ENCODE measurements at regions not wholly inside any gene's neighbourhood (a gene's known extent, or its start where the extent isn't known, plus 50 kb on each side); places are given as distances from the start of the nearest gene placed in this dataset.

DNA sequence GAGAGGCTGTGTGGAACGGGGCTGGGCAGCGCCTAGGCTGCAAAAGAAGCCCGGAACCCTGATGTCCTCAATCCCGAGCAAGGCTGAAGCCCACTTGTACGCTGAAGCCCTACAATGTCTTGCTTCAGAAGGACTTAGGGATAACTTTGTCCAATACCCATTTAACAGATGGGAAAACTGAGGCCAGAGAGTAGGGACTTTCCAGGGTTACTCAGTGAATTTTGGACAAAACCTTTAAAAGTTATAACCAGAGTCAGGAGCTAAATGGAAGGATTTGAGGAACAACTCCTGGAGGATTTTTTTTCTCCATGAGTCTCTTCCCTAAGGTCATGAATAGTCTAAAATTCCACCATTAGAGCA, 161.2 kb downstream of the IRX5 start:
- H3K27me3 Mint-ChIP-seq: no peaks in the 10 kb centered on the region
- H3K36me3 Mint-ChIP-seq (ENCODE audit: low read depth): no peaks in the 10 kb centered on the region
- ChIA-PET POLR2A (no interaction called here), CTCF (no interaction called here)
- no peak overlapping the region for H3K27ac Mint-ChIP-seq
- intact Hi-C loops (cut with micrococcal nuclease): no loop called here
- no peak for ATAC-seq (ENCODE audit: low read depth)
- no peak for DNase-seq
- H3K4me3 Mint-ChIP-seq: no peak overlapping the region
- TF ChIP-seq, protein P1, sequence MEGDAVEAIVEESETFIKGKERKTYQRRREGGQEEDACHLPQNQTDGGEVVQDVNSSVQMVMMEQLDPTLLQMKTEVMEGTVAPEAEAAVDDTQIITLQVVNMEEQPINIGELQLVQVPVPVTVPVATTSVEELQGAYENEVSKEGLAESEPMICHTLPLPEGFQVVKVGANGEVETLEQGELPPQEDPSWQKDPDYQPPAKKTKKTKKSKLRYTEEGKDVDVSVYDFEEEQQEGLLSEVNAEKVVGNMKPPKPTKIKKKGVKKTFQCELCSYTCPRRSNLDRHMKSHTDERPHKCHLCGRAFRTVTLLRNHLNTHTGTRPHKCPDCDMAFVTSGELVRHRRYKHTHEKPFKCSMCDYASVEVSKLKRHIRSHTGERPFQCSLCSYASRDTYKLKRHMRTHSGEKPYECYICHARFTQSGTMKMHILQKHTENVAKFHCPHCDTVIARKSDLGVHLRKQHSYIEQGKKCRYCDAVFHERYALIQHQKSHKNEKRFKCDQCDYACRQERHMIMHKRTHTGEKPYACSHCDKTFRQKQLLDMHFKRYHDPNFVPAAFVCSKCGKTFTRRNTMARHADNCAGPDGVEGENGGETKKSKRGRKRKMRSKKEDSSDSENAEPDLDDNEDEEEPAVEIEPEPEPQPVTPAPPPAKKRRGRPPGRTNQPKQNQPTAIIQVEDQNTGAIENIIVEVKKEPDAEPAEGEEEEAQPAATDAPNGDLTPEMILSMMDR (IDR thresholded peaks at IDR 0.05): no peak
- H3K9me3 Mint-ChIP-seq: peaks cover 4% of the 10 kb centered on the region
- H3K4me1 Mint-ChIP-seq: no peaks in the 10 kb centered on the region

DNA sequence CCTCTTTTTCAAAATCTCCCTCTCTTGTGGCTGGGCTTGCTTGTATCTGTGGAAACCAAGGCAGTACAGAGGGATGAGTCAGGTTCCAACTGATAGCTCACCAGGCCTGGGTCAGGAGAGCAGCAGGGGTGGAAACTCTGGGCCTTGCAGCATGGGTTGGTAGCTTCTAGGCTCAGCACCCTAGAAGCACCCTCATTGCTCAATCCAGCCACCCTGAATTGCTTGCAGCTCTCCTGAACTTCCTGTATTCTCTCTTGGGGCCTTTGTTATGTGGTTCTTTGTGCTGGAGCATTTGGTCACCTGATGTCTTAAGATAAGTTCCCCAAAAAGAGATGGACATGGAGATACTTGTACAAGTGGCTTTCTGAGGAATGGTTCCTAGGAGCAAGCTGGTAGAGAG, 169.4 kb downstream of the IRX5 start:
- no peaks in the 10 kb centered on the region for H3K27me3 Mint-ChIP-seq
- ATAC-seq (ENCODE audit: low read depth) (no peak), DNase-seq (no peak)
- no peak overlapping the region for H3K27ac Mint-ChIP-seq
- no peak overlapping the region for H3K4me3 Mint-ChIP-seq
- H3K36me3 Mint-ChIP-seq (ENCODE audit: low read depth): no peaks in the 10 kb centered on the region
- peaks cover 7% of the 10 kb centered on the region for H3K9me3 Mint-ChIP-seq
- intact Hi-C loops (cut with micrococcal nuclease): no loop called here
- TF ChIP-seq, protein P1 (IDR thresholded peaks at IDR 0.05): no peak
- CTCF ChIA-PET: no interaction called here
- POLR2A ChIA-PET: no interaction called here
- no peaks in the 10 kb centered on the region for H3K4me1 Mint-ChIP-seq

DNA sequence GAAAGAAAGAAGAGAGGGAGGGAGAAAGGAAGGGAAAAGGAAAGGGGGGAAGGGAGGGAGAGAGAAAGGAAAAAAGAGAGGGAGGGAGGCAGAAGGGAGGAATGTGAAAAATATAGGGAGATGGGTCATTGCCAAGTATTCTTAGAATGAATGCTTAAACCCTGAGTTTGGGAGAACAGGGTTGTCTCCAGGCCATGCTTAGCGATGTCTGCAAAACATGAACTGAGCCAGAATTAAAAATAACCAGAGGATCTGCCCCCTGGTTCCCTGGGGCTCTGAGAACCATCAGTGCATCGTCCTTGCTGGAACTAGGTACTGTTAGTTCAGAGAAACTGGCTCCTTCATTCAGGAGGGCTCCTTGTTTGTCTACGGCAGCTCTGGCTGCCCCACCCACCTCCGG, 170.4 kb downstream of the IRX5 start:
- no peak overlapping the region for H3K27ac Mint-ChIP-seq
- DNase-seq (no peak), ATAC-seq (ENCODE audit: low read depth) (no peak)
- H3K36me3 Mint-ChIP-seq (ENCODE audit: low read depth): no peaks in the 10 kb centered on the region
- intact Hi-C loops (cut with micrococcal nuclease): no loop called here
- TF ChIP-seq, protein P1 (IDR thresholded peaks at IDR 0.05): no peak
- no peaks in the 10 kb centered on the region for H3K4me1 Mint-ChIP-seq
- POLR2A ChIA-PET: no interaction called here
- CTCF ChIA-PET: no interaction called here
- H3K27me3 Mint-ChIP-seq: no peaks in the 10 kb centered on the region
- no peak overlapping the region for H3K4me3 Mint-ChIP-seq
- peaks cover 7% of the 10 kb centered on the region for H3K9me3 Mint-ChIP-seq

DNA sequence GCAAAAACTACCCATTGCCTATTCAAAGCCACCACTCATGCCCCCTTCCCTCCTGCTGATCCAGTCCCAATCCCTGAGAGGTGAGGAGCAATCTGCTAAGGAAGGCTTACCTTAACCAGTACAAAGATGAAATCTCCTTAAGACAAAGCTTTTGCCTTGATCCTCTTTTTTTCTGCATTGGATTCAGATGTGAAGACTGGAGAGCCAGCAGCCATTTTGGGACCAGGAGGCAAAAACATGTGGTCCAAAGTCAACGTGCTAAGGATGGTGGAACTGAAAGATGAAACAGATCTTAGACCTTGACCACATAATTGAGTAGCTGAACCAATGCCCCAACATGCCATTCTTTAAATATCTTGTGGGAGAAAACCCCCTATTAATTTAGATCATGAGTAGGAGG, 171.4 kb downstream of the IRX5 start:
- Mint-ChIP-seq H3K4me1 (no peaks in the 10 kb centered on the region), H3K4me3 (no peak overlapping the region)

DNA sequence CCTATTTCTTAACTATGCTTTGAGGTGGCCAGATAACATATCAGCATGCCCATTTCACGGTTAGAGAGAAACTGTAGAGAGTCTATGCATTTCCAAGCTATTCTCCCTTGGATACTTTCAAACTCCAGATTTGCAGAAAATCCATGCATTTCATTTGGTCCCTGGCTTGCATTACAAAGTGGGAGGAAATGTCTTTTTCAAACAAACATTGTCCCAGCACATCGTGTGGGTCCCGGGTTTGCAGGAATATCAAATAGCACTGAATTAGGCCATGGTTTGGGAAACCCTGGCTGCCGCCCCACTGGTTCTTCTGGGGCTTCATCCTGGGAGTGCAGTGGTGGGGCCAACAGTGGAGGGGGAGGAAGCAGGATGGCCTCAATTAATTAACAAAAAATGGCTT, 171.9 kb downstream of the IRX5 start:
- no peaks in the 10 kb centered on the region for H3K36me3 Mint-ChIP-seq (ENCODE audit: low read depth)
- H3K27me3 Mint-ChIP-seq: peaks cover under 1% of the 10 kb centered on the region
- H3K4me1 Mint-ChIP-seq: no peaks in the 10 kb centered on the region
- ChIA-PET CTCF (no interaction called here), POLR2A (no interaction called here)
- intact Hi-C loops (cut with micrococcal nuclease): no loop called here
- TF ChIP-seq, protein P1 (IDR thresholded peaks at IDR 0.05): no peak
- no peak overlapping the region for H3K27ac Mint-ChIP-seq
- H3K9me3 Mint-ChIP-seq: peaks cover 7% of the 10 kb centered on the region
- no peak for ATAC-seq (ENCODE audit: low read depth)
- no peak for DNase-seq
- H3K4me3 Mint-ChIP-seq: no peak overlapping the region

More for the DNA sequence above, 171.4 kb downstream of the IRX5 start:
- H3K9me3 Mint-ChIP-seq: peaks cover 7% of the 10 kb centered on the region
- TF ChIP-seq, protein P1 (IDR thresholded peaks at IDR 0.05): no peak
- H3K36me3 Mint-ChIP-seq (ENCODE audit: low read depth): no peaks in the 10 kb centered on the region
- intact Hi-C loops (cut with micrococcal nuclease): no loop called here
- ChIA-PET POLR2A (no interaction called here), CTCF (no interaction called here)
- no peaks in the 10 kb centered on the region for H3K27me3 Mint-ChIP-seq
- no peak for ATAC-seq (ENCODE audit: low read depth)
- no peak overlapping the region for H3K27ac Mint-ChIP-seq
- no peak for DNase-seq
